ENCODE measurements at regions not wholly inside any gene's neighbourhood (a gene's known extent, or its start where the extent isn't known, plus 50 kb on each side); places are given as distances from the start of the nearest gene placed in this dataset.

DNA sequence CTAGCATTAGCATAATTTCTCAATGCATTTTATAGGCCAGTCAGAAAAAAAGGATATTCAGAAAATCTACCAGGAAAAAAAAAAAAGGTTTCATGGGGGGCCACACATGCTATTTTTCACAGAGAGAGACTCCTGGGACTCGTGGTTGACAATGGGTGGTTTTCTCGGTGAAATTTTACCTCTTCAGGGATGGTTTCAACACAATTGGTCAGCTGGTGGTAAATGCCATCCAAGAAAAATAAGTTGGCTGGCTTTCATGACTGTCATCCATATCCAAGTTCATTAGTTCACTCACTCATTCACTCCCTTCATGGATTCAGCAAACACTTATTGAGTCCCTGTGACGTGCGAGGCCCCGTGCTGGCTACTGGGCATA, 217.3 kb downstream of the SHQ1 start:
- Histone ChIP-seq H3K9me3 (no peaks in the 10 kb centered on the region), H3K4me3 (no peak overlapping the region), H3K27ac (no peak overlapping the region), H3K36me3 (no peaks in the 10 kb centered on the region), H3K4me1 (no peaks in the 10 kb centered on the region), H3K27me3 (no peaks in the 10 kb centered on the region)
- TF ChIP-seq, protein P1, sequence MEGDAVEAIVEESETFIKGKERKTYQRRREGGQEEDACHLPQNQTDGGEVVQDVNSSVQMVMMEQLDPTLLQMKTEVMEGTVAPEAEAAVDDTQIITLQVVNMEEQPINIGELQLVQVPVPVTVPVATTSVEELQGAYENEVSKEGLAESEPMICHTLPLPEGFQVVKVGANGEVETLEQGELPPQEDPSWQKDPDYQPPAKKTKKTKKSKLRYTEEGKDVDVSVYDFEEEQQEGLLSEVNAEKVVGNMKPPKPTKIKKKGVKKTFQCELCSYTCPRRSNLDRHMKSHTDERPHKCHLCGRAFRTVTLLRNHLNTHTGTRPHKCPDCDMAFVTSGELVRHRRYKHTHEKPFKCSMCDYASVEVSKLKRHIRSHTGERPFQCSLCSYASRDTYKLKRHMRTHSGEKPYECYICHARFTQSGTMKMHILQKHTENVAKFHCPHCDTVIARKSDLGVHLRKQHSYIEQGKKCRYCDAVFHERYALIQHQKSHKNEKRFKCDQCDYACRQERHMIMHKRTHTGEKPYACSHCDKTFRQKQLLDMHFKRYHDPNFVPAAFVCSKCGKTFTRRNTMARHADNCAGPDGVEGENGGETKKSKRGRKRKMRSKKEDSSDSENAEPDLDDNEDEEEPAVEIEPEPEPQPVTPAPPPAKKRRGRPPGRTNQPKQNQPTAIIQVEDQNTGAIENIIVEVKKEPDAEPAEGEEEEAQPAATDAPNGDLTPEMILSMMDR (IDR thresholded peaks at IDR 0.05) = no peak
- DNase-seq (ENCODE audit: low spot score) = no peak

DNA sequence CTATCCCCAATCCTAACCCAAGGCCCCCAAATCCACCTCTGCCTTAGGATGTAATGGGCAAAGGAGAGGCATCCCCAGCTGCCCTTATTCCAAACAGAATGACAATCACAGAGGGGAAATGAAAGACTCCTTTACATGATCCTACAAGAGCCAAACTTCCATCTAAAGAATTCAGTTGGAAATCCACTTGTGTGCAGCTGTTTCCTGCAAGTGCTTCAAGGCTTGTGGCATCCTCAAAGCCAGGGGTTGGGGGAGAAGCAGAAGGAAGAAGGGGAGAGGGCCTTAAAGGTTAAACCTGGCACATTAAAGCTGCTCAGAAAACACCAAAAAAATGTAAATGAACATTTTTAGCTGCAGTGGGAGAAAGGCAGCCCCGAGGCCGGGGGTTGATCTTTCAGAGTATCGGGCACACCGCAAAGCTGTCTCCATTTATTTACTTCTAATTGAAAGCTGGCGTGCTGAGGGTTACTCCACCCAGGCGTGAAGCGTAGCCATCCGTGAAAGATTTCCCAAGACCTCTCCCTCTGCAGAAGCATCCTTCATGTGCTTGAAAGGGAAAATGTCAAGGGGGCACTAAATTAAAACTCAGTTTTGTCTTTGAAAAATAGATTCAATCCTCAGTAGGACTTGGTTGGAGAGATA, 217.8 kb downstream of the SHQ1 start:
- TF ChIP-seq, protein P1 (IDR thresholded peaks at IDR 0.05) = no peak
- Histone ChIP-seq H3K36me3 (no peaks in the 10 kb centered on the region), H3K4me3 (no peak overlapping the region), H3K9me3 (no peaks in the 10 kb centered on the region), H3K27ac (no peak overlapping the region), H3K4me1 (no peaks in the 10 kb centered on the region), H3K27me3 (no peaks in the 10 kb centered on the region)
- no peak for DNase-seq (ENCODE audit: low spot score)

DNA sequence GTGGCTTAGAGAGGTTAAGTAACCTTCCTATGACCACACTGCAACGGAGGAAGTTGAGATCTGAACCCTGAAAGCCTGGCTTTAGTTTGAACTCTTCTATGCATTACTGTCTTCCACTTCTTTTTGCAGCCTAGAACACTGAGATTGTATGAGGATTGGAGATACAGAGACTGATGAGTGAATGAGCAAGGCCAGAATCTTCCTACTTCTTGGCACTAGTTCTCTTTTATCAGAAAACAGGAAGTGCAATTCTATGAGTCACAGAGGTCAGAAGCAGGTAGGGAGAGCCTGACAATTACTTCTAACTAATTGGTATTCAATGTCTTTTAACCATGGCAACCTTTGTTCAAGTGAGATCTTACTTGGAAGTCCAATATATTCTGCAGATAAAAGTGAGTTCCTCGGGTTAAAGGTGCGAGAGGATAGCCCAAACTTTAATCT, 219.0 kb downstream of the SHQ1 start:
- Histone ChIP-seq H3K4me1 (no peaks in the 10 kb centered on the region), H3K36me3 (no peaks in the 10 kb centered on the region), H3K27me3 (no peaks in the 10 kb centered on the region), H3K4me3 (no peak overlapping the region), H3K9me3 (no peaks in the 10 kb centered on the region), H3K27ac (no peak overlapping the region)
- no peak for DNase-seq (ENCODE audit: low spot score)
- TF ChIP-seq, protein P1 (IDR thresholded peaks at IDR 0.05) = no peak

DNA sequence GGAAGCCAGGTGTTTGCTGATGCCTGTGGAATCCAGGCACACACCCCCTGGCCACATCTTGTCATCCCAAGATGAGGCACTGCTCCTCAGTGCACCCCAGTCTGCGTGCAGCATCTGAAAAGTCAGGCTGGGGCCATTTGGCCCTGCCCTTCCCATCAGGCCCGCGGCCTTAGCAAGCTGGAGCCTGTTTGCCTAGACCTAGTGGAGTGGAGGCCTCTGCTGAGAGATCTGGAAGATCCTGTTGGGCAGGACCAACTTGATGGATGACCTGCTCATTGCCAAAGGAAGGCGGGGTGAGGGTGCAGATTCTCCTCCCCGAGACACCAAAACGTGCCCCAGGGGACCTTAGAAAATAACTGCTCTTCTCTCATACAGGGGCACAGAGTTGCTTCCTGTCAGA, 220.2 kb downstream of the SHQ1 start:
- Histone ChIP-seq H3K27ac (no peak overlapping the region), H3K4me1 (no peaks in the 10 kb centered on the region), H3K9me3 (no peaks in the 10 kb centered on the region), H3K36me3 (no peaks in the 10 kb centered on the region), H3K4me3 (no peak overlapping the region), H3K27me3 (no peaks in the 10 kb centered on the region)
- TF ChIP-seq, protein P1 (IDR thresholded peaks at IDR 0.05) = no peak
- no peak for DNase-seq (ENCODE audit: low spot score)

DNA sequence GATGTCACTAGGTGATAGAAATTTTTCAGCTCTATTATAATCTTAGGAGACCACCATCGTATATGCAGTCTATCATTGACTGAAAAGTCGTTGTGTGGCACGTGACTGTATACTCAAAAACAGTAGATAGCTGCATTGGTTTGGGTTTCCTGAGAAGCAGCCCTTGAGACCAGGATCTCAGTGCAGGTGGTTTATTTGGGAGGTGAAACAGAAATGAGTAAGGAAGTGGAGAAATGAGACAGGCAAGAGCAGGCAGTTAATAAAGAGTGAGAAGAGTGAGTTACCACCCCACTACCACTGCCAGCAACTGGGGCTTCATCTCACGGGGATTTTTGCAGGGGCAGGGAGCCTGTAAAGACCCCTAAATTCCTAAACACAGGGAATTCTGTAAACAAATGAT, 221.0 kb downstream of the SHQ1 start:
- TF ChIP-seq, protein P1 (IDR thresholded peaks at IDR 0.05) = no peak
- no peak overlapping the region for H3K27ac ChIP-seq
- no peak for DNase-seq (ENCODE audit: low spot score)
- no peaks in the 10 kb centered on the region for H3K36me3 ChIP-seq
- H3K27me3 ChIP-seq = no peaks in the 10 kb centered on the region
- no peaks in the 10 kb centered on the region for H3K9me3 ChIP-seq
- no peak overlapping the region for H3K4me3 ChIP-seq
- no peaks in the 10 kb centered on the region for H3K4me1 ChIP-seq

Data from right atrium auricular region (tissue), 2 donors.